NCI-H774 (cell line): ENCODE measurements at regions not wholly inside any gene's neighbourhood (a gene's known extent, or its start where the extent isn't known, plus 50 kb on each side); places are given as distances from the start of the nearest gene placed in this dataset.

Experiments used
- DNase-seq: peaks from one replicate; lab custom pipeline; 2025; lab: John Stamatoyannopoulos, UW

DNA sequence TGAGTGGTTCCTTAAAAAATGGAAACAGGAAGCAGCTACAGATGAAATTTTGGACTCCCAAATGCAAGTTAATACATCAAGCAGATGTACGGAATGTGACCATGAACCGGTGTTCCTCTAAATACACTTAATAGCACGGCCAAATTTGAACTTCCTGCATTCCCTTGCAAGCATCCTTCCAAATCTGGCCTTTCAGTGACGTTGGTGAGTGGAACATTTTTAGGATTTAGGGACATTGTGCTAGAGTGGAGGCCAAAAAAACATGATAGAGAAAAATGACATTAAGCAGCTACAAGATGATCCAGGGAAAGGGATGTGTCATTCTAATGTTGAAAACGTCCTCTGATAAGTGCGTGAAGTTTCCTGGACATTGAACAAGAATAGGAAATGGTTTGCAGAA is 62.1 kb downstream of the CTAGE1 start:
- DNase-seq, result no peak

DNA sequence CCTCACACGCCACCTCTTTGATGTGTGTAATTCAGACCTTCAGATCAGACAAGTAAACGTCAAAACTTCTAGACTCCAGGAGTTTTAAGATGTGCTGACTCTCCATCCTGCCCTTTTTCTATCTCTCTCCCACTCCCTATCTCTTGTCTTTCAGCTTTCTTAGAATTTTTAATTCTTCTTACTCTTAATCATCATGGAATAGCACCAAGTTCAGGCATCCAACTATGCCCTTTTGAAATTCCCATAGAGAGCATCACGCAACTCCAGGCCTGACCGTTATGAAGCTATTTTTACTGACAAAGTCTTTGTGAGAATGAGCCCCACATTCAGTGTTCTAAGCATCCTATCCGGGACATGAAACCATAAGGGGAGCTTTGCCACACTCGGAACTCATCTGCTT is 62.6 kb downstream of the CTAGE1 start:
- no peak for DNase-seq

DNA sequence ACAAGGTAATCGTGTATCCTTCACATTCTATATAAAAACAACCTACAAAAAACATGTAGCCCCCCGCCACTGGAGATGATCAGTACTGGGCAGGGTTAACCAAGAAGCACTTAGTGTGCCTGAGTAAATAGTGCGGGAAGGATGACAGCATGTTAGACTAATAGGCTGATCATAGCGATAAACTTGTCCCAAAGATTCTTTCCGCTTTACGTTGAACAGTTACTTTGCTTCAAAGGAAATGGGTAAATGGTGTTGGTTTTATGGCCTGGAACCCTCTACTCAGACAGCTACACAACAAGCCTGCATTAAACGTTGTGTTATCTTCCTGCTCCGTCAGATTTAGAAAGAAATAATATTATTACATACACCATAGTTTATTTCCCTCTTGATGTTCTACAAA is 67.7 kb downstream of the CTAGE1 start:
- DNase-seq, result no peak

DNA sequence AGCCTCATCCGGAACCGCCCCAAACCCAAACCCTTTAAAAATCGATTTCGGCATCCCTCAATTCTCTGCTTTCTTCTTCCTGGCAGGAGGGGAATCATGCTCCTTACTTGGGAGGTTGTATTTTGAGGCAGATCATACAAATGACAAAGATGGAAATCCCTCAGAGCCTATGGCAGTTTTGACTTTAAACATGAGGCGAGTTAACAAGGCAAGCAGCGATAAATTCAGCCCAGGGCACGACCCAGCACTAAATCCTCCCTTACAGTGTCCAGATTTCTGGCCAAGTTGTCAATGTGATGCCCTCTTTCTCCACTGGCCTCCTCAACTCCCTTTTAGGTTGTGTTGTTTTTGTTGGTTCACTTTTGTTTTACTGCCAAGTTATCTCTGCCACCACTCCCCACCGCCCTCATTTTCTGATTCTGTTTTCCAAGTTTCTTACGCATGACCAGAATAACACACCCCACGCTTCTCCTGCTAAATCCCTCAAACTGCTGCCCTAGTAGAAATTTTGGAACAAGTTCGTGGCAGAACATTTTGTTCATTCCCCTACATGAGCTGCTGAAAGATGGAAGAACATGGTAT is 68.3 kb downstream of the CTAGE1 start:
- no peak for DNase-seq

DNA sequence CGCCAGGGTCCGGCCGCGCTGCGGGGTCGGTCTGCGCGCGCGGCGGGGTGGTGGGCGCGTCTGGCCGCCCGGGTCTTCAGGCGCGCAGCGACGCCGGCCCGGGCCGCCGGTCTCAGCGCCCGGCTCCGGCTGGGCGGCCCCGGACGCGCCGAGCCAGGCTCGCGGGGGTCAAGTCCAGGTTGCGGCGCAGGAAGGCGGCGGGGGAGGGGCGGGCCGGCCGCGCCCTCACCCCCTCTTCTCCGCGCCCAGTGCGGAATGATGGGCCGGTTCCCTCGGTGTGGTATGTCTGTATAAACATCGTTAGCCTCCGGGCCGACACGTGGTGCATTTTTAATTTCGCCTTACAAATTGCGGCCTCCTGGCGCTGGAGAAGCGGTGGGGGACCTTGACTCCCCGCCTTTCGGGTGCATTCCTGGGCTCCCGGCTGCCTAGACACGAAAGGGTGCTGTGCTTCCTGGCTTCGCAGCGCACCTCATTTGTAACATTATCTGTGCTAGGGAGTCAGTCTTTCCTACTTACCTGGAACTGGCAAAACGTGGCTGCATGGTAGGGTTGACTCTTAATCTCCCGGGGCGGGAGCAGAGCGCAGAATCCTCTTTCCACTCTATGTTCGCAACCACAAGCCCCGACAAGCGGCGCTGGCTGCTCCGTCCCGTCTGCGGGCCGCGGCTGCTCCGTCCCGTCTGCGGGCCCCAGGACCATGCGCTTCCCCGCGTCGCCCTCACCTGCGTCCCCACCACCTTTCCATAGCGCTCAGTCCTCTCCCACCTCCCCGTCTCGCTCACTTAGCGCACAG is 69.0 kb downstream of the CTAGE1 start:
- no peak for DNase-seq

DNA sequence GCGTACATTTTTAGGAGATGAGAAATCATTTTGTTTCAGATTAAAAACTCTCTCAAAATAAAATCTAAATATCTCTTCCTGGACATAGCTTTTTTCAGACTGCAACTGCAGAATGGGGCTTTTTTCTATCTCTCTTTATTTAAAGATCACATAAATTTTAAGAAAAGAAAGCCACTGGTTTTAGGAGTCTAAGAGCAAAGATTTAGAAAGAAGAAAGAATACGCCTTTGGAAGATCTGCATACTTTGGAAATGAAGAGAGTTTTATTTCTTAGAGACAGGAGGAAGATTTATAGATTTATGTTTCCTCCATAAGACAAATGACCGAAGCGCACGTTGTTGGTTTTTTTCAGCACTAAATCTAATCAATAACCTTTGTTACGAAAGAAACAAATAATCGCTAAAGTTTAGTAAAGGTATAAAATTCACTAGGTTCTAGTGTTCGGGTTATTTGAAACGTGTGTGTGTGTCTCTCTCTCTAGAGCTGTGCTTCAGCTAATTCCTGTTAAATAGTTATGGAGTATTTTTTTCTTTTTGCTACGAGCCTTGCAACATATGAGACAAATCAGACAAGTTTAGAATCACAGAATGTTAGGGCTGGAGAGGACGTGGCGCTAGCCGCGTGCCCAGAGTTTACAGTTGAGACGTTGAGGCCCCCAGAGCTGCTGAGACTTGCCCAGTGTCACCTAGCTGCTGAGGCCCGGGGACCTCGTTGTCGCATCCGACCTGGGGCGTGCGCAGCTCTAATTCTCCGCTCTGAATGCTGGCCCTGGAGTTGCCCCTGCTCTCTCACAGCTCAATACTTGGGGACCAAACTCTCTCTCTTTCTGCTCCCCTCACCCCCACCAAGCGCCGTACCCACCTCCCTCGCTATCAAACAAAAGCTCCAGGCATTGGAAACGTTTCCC is 69.9 kb downstream of the CTAGE1 start:
- no peak for DNase-seq

DNA sequence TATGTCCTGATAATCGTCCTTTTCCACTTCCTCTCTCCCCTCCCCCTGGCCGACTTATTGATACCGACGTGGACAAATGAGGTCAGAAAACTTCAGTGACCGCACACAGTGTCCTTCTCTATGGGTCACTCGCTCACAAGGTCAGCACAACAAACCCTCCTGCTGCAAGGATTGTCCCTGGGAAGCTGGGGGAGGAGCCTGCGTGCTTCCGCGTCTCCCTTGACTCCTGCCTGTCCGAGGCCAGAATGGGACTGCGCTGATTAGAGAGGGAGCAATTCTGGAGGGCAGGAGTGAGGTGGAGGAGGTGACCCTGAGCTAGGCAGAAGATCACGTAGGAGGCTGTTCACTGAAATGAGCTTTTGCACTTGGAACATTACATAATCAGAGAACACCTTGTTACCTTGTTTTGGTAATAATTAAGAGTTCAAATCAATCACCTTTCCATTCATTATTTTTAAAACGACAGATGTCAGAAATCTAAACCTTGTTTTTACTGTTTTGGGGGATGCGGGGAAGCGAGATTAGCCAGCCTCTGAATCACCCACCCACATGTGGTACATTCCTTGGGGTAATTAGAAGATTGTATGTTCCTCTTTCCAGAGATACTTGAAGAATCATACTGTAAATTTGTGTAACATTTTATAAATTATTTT is 70.6 kb downstream of the CTAGE1 start:
- no peak for DNase-seq

DNA sequence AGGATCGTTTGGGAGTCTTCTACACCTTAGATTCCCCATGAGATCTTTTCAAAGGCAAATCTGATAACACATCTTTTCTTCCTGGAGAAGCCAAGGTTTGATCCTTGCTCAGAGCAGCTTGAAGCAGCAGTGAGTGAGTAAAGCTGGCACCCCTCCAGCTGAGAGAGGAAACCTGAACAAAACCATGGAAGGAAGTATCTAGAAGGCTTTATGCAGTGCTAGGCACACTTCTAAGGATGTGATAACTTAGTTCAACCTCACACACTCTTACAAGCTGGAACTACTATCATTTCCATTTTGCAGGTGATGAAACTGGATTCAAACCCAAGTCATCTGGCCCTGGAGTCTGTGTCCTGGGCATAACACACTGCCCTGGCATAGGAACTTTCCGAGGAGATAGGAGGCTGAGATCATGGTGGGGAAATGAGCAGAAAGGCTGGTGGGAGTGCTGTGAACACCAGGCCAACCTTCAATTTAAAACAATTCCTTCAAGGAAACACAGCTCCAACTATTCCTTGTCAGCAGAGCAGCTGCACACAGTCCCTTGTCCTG is 71.2 kb downstream of the CTAGE1 start:
- no peak for DNase-seq

DNA sequence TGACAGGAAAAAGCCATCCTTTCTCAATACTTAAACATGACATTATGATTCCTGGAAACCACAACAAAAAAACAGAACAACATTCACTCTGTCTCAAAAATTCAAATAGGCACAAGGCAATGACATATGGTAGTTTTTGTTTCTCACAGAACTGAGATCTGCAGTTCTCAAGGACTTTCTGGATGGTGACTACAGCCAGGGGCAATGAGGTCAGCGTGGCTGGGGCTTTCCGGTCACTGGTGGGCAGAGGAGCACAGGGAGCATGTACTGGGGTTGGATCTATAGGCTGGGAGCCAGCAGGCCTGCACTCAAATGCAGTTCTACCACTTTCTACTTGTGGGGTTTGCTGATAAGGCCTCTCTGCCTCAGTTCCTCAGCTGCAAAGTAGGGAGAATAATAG is 72.0 kb downstream of the CTAGE1 start:
- DNase-seq, result no peak

DNA sequence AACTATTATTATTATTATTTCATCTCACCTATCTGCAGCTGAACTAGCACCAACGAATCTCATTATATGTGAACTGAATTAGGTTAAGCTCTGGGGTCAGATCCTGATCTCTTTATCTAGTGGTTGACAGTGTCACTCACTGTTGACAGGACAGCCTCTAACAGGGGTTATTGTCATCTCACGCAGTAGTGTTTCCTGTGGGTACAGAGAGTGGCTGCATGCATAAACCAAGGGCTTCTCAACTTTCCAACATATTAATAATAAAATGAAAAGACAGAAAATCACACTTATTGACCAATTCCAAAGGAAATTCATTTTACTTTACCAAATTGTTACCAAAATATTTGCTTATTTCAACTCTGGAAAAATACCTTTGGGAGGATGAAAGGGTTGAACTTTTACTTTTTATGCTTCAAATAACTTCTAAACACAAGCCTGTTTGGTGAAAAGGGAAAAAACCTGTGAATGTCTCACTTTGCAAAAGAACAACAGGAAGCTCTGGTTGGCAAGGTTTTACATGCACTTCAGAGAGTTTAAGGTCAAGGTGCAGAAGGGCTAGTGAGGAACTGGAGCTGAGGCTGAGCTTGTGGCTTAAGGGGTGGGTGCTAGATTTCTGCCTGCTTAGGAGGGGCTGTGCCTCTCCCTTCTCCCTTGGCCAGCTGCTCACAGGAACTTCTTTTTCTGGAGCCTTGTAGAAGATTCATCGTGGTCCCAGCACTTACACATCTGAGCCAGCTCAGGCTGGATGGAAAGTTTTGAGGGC is 72.6 kb downstream of the CTAGE1 start:
- no peak for DNase-seq

DNA sequence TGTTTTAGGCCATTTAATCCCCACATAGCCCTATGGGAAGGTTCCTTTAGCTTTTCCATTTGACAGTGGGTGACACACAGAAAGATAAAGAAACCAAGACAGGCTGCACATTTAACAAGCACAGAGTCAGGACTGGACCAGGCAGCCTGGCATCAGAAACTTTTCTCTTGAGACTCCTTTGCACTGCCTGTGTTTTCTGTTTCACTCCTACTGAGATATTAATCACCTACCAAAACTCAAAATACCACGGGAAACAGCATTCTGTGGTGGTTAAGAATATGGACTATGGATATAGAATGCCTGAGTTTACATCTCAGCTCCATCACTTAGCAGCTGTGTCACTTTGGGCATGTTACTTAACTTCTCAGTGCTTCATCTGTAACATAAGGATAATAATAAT is 73.3 kb downstream of the CTAGE1 start:
- no peak for DNase-seq

DNA sequence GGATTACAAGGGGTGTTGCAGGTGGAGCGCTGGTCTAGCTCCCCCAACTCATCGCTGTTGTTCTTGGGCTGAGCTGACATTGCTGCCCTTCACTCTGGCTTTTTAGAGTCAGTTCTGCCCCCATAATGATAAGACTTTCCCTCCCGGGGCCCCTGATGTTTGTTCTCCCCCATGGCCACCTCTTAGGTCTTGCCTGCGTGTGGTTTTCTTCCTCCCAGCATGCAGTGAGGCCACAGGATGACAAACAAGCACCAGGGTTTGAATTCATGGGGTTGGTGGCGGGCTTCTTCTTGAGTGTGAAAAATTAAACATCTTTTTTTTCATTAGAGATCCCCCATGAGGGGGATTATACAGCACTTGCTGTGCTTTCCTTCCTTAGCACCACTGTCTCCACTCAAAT is 74.1 kb downstream of the CTAGE1 start:
- no peak for DNase-seq

DNA sequence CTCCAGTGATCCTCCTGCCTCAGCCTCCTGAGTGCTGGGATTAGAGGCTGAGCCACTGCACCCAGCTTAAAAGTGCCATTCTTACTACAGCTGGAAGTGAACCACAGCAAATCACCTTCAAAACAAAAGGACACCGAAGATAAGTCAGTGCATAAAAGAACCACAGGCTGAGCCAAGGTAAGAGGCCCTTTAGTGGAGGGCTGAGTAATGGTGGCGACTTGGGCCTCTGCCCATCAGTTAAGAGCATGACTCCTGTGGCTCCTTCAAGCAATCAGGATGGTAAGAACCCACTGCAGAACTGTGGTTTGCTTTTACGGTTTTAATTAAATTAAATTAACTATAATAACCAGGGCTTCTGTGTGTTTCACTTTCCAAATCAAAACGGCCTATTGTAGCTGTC is 75.1 kb downstream of the CTAGE1 start:
- DNase-seq, result no peak

DNA sequence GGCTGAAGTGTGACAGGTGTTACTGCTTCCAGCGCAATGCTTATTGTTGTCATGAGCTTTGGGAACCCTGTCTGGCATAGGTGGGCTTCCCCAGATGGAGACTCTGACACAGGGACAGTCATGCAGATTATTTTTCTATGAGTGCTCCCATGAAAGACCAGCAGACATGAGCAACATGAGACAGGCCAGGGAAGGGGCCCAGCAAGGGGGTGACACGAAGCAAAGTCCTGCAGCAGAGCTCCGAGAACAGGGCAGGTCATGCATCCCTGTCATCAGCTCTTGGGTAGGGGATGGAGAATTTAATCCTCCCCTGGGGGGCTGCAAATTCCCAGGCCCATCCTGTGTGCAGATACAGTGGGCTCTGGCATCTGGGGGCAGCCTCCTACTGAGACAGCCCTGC is 77.4 kb downstream of the CTAGE1 start:
- DNase-seq, result no peak

DNA sequence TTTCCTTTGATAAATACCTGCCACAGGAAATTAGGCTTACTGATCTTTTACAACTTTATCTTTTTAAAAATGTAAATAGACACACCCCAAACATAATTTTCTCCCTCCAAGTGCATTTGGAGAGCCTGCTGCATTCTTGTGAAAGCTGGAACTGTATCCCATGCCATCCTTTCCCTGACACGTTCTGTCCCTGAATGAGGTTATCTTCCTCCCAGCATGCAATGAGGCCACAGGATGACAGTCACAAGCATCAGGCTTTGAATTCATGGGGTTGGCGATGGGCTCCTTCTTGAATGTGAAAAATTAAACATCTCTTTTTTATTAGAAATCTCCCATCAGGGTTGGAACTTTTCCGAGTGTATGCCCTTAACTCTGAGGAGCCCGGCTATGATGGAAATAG is 77.8 kb downstream of the CTAGE1 start:
- DNase-seq, result no peak

DNA sequence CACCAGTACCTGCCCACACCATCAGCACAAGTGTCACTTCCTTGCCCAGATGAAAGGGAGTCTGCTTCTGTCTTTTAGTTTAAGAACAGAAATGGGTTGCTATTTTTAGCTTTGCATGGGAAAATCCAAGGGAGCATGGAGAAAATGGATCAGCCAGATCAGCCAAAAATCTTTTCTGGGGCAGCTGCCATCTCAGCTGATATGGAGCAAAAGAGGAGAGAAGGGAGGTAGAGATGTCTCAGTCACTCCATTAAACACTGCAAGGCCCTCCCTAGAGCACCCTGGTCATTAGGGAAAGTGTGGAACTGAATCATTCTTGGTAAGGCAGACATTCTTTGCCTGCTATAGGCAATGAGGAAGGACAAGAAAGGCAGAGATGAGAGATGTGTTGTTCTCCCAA is 79.9 kb downstream of the CTAGE1 start:
- DNase-seq, result no peak

DNA sequence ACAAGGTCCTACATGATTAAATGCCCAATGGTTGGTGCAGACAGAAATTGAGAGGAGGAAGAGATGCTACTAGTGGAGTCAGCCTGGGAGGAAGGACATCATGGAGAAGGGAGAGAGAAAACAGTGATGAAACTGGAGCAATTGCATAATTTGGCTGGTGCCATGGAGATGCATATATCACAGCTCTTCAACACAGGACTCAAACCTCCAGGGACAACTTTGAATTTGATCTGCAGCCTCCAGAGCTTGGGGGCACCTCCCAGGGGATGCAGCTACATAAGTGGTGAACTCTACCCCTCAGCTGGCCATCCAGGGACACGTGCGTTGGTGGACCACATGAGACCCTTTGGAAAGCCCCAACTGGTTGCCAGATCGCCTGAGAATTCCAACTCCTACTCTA is 80.4 kb downstream of the CTAGE1 start:
- DNase-seq, result no peak

DNA sequence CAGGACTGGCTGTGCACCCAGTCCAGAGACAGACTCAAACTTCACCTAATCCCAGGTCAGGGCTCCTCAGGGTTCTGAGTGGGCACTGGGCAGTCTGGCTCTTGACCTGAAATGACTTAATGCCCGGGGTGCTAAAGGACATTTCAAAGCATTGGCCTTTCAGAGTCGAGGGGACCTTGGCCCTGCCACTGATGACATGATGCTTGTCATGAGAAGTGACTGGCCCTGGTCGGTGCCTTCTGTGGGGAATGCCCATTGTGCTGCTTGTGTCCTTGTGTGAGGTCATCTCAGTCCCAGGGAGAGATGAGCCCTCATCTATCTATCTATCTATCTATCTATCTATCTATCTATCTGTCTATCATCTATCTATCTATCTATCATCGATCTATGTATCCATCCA is 81.3 kb downstream of the CTAGE1 start:
- DNase-seq, result no peak

DNA sequence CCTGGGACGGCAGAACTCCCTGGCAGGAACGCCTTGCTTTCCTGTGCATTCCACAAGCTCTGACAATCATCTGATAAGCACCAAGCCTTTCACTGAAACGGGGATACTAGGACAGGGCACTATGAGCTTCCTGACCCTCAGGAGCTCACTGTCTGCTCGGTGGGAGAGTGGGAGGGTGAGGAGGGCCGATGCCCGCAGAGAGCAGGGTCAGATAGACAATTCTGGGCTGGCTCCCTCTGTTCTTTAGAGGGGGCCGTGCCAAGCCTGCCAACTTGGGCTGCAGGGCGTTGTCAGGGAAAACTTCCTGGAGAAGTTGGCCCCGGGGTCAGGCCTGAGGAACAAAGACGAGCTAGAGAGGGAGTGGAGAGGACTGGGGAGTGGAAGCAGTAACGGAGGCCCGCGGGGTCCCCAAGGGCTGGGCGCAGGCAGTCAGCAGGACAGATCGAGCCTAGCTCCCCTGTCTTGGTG is 82.0 kb downstream of the CTAGE1 start:
- no peak for DNase-seq

DNA sequence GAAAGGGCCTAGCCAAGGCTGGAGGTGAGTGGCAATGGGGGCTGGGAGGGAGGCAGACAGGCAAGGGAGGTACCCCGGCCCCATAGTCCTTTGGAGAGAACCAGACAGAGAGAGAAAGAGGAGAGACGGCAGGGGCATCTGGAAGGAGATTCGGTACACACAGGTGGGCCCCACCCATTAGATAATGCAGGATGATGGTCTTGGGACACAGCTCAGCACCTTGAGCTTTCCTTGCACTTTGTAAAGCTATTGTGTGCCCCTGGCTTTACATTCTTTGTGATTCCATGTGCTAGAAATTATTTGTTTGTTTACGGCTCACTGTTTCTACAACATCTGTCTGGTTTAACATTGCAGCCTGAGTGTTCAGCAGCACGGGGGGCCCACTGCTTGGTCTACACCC is 83.1 kb downstream of the CTAGE1 start:
- no peak for DNase-seq

DNA sequence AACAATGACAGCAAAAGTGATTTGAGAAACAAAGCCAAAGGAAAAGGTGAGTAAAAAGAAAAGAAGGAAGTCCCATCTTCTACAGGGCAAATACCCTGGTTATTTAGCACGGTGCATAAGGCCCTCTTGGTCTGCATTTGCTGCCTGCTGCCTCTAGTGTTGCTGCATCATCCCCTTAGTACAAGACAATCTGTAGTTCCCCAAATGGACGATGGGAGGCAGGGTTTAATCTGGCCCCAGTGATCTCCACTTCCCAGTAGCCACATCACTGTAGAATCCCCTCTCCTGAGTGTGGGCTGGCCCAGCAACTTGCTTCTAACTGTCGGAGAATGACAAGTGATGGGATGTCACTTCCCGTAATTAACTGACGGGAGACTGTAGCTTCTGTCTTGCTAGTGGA is 85.1 kb downstream of the CTAGE1 start:
- no peak for DNase-seq
